ENCODE measurements at regions not wholly inside any gene's neighbourhood (a gene's known extent, or its start where the extent isn't known, plus 50 kb on each side); places are given as distances from the start of the nearest gene placed in this dataset.

DNA sequence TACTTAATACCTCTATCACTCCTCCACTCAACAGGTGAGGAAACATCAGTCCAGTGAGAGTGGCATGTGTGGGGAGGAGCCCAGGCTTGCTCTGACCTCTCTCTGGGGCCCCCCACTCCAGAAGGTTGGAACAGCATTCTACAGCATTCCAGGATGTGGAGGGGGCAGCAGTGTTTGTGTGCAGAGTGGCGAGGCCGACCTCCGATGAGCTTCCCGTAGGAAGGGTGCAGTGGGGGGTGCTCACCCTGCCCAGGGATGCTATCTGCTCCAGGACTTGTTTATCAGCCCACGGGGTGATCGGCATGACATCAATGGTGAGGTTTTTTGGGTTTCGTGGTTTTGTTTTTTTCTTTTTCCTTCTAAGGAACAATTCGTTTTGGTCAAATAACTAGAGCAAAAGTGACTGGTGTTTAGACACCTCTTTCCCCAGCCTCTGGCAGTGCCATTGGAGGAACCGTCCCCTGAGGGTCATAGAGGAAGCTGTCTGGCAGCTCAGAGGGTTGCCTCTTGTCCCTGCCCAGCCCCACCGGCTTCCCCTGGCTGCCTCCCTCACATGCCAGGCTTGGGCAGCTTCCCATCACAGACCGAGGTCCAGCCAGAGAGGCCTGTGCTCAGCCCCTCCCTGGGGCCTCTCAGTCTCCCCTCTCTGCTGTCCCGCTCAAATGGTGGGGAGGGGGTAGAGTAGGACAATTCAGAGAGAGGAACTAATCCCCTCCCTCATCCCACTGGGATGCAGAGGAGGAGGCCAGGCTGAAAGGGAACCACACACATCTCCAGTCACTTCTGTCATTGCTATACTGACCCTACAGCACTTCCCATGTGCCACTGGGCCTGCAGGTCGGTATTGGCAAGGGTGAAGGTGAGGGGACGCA lies 96.5 kb downstream of the ZFP36L2 start:
- DNase-seq (ENCODE audit: low read depth in 2 of 3, low spot score in 2 of 3): peak in 1 of 3 donors; percentile 64

GRCh38 chr2:43128559-43128955 lies 97.8 kb downstream of the ZFP36L2 start:
- no peak for DNase-seq (ENCODE audit: low read depth in 2 of 3, low spot score in 2 of 3)

DNA sequence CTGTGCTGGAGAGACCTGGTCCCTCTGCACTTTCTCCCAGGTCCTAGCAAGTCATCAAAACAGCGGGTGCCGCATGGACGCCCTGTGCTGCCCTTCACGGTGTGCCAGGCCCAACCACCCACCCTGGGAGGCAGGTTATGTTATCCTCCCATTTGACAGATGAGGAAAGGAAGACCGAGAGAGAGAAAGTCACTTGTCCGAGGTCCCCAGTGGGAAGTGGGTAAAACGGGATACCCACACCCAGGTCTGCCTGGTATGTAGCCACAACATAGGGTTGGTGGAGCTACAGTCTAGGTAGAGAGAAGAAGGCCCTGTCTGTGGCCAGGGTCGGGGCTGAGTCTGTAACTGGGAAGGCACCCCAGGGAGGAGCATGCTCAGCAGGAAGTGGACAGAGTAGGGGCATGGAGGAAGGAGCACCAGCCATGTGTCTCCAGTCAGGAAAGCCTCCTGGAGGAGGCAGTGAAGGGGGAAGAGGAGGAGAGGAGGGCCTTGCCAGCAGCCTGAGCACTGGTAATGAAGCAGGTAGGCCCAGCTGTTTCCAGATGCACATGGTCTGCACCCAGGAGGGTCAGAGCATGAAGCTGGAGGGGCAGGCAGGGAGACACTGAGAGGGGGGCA lies 98.4 kb downstream of the ZFP36L2 start:
- no peak for DNase-seq (ENCODE audit: low read depth in 2 of 3, low spot score in 2 of 3)

- DNase-seq (ENCODE audit: low read depth in 2 of 3, low spot score in 2 of 3): peak in 1 of 3 donors; percentile 74
Observed at GRCh38 chr2:43127208-43127940, 99.0 kb downstream of the ZFP36L2 start.

DNA sequence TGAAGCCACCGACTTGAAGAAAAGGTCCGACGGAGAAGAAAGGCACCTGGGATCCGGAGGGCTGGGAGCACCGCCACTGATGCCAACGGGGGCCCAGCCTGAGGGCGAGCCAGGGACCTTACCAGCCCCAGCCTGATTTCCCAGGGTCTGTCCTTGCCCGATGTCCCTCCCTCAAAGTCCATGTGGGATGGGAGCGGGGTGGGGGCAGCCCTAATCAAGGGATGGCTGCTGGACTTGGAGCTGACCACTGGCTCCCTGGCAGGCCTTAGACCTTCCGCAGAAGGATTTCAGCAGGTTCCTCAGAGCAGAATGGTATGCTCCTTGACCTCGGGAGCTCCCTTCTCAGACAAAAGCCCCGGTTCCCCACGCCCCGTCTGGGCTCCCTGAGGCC lies 99.6 kb downstream of the ZFP36L2 start:
- DNase-seq (ENCODE audit: low read depth in 2 of 3, low spot score in 2 of 3): no peak

- peak in 1 of 3 donors; percentile 55 for DNase-seq (ENCODE audit: low read depth in 2 of 3, low spot score in 2 of 3)
Observed at GRCh38 chr2:43125090-43125998, 101.1 kb downstream of the ZFP36L2 start.

GRCh38 chr2:43124687-43125057 lies 101.7 kb downstream of the ZFP36L2 start:
- no peak for DNase-seq (ENCODE audit: low read depth in 2 of 3, low spot score in 2 of 3)

DNA sequence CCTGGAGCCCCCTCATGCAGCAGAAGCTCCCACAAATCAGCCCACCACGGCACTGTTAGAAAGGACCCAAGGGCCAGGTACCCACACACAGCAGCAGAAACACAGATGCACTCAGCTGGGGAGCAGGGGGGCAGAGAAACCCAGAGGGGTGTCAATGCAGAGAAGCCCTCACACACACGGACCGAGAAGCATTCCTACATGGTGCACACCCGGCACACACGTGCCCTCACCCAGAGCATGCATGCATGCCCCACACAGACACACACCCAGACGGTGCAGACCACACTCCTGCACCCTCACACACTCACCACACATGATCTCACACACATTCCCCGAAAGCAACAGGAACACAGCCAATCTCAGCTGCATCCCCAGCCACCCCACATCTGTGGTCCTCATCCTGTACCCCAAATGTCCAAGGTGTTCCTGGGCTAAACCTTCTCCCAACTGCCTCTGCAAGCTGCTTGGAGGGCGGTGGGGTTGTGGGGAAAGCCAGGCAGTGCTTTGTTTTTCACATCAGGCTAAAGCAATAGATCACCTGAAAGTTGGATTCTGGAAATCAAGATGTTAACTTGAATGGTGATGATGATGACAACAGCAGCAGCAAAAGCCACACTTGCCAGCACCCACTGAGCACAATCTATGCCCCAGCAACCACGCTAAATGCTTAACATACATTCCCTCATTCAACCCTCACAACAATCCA lies 102.3 kb downstream of the ZFP36L2 start:
- DNase-seq (ENCODE audit: low read depth in 2 of 3, low spot score in 2 of 3): peak in 1 of 3 donors; percentile 29

DNA sequence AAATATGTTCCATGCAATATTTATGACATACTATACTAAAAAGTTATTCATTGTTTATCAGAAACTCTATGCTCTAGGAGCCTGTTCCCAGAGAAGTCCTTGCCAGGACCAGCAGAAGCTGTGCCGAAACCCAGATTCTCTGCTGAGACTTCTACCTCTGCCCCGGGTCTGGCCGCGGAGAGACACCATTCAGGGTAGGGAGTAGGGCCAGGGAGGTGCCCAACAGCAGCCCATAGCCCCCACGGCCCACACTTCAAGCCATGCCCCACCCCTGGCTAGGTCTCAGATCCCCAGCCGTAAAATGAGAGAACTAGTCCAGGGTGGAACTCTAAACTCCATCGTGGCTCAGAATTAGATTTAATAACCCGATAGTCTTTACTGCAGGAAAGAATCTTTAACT lies 102.9 kb downstream of the ZFP36L2 start:
- DNase-seq (ENCODE audit: low read depth in 2 of 3, low spot score in 2 of 3): no peak

- DNase-seq (ENCODE audit: low read depth in 2 of 3, low spot score in 2 of 3): no peak
Observed at GRCh38 chr2:43123028-43123427, 103.4 kb downstream of the ZFP36L2 start.

- DNase-seq (ENCODE audit: low read depth in 2 of 3, low spot score in 2 of 3): no peak
Observed at GRCh38 chr2:43121580-43122314, 104.7 kb downstream of the ZFP36L2 start.

DNA sequence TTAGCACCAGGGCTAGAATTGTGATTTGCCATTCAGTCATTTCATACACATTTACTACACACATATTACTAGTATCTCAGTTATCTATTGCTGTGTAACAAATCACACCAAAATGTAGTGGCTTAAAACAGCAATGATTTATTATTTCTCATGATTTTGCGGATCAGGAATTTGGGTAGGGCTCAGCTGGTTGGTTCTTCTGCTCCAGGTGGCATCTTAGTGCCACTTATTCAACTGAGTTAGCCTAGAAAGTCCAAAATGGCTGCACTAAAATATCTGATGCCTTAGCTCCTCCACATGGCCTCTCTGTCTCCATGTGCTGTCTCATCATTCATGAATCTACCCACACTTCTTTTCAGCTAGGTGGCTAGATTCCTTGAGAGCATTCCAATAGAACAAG lies 107.1 kb downstream of the ZFP36L2 start:
- DNase-seq (ENCODE audit: low read depth in 2 of 3, low spot score in 2 of 3): no peak

DNA sequence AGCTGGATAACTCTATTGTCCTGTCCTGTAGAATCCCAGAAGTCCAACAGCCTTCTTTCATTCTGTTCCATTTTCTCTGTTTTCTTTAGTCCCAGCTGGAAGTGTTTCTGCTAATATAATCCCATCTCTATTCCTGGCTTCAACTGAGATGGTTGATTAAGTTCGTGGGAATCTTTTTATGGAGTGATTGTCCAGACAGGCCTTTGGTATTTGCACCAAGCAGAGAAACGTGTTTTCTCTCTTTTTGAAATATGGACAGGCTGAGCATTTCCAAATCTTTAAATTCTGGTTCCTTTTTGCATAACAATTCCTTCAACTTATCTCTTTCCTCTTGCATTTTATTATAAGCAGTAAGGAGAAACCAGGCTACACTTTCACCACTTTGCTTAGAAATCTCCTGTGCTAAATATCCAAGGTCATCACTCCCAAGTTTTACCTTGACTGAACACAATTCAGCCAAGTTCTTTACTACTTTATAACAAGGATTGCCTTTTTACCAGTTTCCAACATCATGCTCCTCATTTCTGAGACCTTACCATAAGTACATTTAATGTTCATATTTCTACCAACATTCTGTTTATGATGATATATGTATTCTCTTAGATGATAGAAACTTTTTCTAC lies 108.8 kb downstream of the ZFP36L2 start:
- DNase-seq (ENCODE audit: low read depth in 2 of 3, low spot score in 2 of 3): no peak

DNA sequence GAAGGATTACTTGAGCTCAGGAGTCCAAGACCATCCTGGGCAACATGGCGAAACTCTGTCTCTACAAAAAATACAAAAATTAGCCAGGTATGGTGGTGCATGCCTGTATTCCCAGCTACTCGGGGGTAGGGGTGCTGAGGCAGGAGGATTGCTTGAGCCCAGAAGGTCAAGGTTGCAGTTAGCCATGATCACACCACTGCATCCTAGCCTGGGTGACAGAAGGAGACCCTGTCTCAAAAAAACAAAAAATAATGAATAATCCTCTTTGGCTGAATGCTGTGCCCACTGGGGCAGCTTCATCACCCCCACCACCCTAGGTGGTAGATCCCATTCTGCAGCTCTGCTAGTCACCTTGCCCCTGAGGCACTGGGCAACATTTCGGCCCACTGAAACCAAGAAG lies 109.4 kb downstream of the ZFP36L2 start:
- DNase-seq (ENCODE audit: low read depth in 2 of 3, low spot score in 2 of 3): no peak

DNA sequence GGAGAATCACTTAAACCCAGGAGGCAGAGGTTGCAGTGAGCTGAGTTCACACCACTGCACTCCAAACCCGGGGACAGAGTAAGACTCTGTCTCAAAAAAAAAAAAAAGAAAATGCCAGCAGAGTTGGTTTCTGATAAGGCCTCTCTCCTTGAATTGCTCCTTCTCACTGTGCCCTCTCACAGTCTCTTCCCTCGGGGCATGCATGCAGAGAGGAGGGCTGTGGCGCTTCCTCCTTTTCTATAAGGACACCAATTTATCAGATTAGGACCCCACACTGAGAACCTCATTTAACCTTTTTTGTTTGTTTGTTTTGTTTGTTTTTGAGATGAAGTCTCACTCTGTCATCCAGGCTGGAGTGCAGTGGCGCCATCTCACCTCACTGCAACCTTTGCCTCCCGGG lies 110.5 kb downstream of the ZFP36L2 start:
- DNase-seq (ENCODE audit: low read depth in 2 of 3, low spot score in 2 of 3): no peak

- no peak for DNase-seq (ENCODE audit: low read depth in 2 of 3, low spot score in 2 of 3)
Observed at GRCh38 chr2:43114210-43114609, 112.2 kb downstream of the ZFP36L2 start.

DNA sequence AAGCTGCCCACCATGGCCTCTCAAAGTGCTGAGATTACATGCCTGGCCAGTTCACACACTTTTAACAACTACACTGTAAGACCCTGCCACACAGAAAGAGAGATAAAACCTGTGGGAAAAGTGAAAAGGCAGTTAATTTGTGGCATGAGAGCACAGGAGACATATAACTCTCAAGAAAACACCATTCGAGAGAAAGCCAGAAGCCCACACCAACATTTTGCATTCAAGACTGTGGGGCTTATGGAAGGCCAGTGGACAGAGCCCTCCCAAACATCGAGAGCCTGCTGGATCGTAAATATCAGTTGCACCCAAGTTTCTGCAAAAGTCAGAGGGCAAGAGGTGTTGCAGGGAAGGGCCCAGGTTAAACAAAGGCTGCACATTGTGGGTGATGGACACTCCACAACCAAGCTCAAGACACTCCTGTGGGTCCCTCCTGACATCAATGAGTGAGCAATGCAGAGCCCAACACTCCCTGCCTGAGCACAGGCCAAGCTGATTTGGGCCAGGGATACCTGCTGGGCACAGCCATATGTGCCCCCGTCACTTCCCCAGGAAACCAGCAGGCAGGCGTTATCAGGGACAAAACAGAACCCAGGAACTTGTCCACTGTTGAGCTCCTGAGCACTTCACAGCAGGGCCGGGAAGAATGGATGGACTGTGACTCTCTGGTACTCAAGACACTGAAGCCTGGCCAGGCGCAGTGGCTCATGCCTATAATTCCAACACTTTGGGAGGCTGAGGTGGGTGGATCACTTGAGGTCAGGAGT lies 114.4 kb downstream of the ZFP36L2 start:
- DNase-seq (ENCODE audit: low read depth in 2 of 3, low spot score in 2 of 3): no peak

DNA sequence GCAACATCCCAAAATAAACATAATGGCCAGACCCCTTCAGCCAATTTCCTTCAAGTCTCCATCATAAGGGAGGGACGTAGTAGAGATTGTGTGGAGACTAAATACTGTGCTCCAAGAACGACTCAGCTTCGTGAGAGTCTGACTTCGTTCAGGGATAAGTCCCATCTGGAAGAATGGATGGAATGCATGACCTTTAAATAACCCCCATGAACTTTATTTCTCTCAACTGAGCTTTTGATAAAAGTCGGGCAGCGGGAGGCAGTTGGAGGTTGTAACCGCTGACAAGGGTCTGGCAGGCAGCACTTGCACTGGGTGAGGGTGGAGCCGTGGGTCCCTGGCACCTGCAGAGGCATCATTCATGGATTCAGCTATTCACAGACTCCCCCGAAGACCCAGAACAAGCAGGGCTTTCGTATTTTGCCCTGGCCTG lies 115.9 kb downstream of the ZFP36L2 start:
- no peak for DNase-seq (ENCODE audit: low read depth in 2 of 3, low spot score in 2 of 3)

Measured in hematopoietic multipotent progenitor cell (in vitro differentiated cells).